Panc1 (cell line): ENCODE measurements at regions not wholly inside any gene's neighbourhood (a gene's known extent, or its start where the extent isn't known, plus 50 kb on each side); places are given as distances from the start of the nearest gene placed in this dataset.

Experiments used
- ATAC-seq: fragments of 200-7000 bp; cut with Tn5 transposase; 2 replicates; pipeline ENCODE4 v1.9.1; 2020; ENCODE audit warnings: mild to moderate bottlenecking, moderate library complexity
- BruUV-seq: library from RNA; stranded (reverse); fragments of 400-500 nt; replicated peaks from 2 replicates; lab custom pipeline; 2021; lab: Mats Ljungman, UMichigan
- CTCF ChIA-PET: fragments of 300-600 bp; sonication (Branson Sonifier 250); formaldehyde crosslinking; loops from one replicate; lab custom pipeline; 2022; ENCODE audit warnings: antibody characterized with exemption; lab: Charles Lee
- POLR2A ChIA-PET: fragments of 300-600 bp; sonication (Branson Sonifier 250); formaldehyde crosslinking; loops from one replicate; lab custom pipeline; 2022; ENCODE audit warnings: antibody characterized with exemption; lab: Charles Lee
- DNase-seq: peaks from one replicate; pipeline ENCODE4 v3.0.0-alpha.2; 2010; ENCODE audit warnings: low read depth, low spot score
- H3K27ac ChIP-seq: 2 replicates; pipeline ENCODE4 v1.5.1; 2011; ENCODE audit warnings: mild to moderate bottlenecking, low read length, inconsistent platforms
- H3K27me3 ChIP-seq: fragments of 200-500 bp; sonication (Bioruptor generic); 2 replicates; pipeline ENCODE4 v1.6.0; 2014; ENCODE audit warnings: low read length, inconsistent platforms; ENCODE audit not compliant: control insufficient read depth, insufficient read depth
- H3K36me3 ChIP-seq: fragments of 200-500 bp; sonication (Bioruptor generic); 2 replicates; pipeline ENCODE4 v1.5.1; 2014; ENCODE audit warnings: inconsistent platforms, mild to moderate bottlenecking, low read length, moderate library complexity; ENCODE audit not compliant: control insufficient read depth, insufficient read depth
- H3K4me1 ChIP-seq: 2 replicates; pipeline ENCODE4 v1.5.1; 2011; ENCODE audit warnings: inconsistent platforms, mild to moderate bottlenecking, low read length, moderate library complexity; ENCODE audit not compliant: control insufficient read depth, insufficient read depth
- H3K4me3 ChIP-seq, 2 experiments: 2 replicates each; pipeline ENCODE4 v1.5.1; 2011 to 2012; ENCODE audit warnings: low read depth in 2 of 2, low read length in 2 of 2, mild to moderate bottlenecking in 2 of 2, inconsistent platforms in 1 of 2, moderate library complexity in 1 of 2
- H3K9me3 ChIP-seq: fragments of 200-500 bp; sonication (Bioruptor generic); 2 replicates; pipeline ENCODE4 v1.5.1; 2014; ENCODE audit warnings: low read depth, mild to moderate bottlenecking, inconsistent platforms, low read length, moderate library complexity; ENCODE audit not compliant: control insufficient read depth, insufficient read depth
- POLR2AphosphoS5 ChIP-seq: IDR thresholded peaks from 2 replicates; pipeline ENCODE4 v1.6.1; 2012; ENCODE audit warnings: mild to moderate bottlenecking, low read depth, low read length, moderate library complexity
- REST ChIP-seq, 2 experiments: IDR thresholded peaks; 2 replicates each; pipeline ENCODE4 v1.6.1; 2011 to 2012; ENCODE audit warnings: low read depth in 2 of 2, control low read depth in 1 of 2, low read length in 1 of 2, mild to moderate bottlenecking in 1 of 2, moderate library complexity in 1 of 2; ENCODE audit not compliant: insufficient read depth in 1 of 2
- SIN3A ChIP-seq: IDR thresholded peaks from 2 replicates; pipeline ENCODE4 v1.6.1; 2012; ENCODE audit warnings: low read depth, mild to moderate bottlenecking, low read length, moderate library complexity, borderline replicate concordance; ENCODE audit not compliant: insufficient read depth
- TCF7L2 ChIP-seq: IDR thresholded peaks from 2 replicates; pipeline ENCODE4 v1.6.1; 2011; ENCODE audit warnings: mild to moderate bottlenecking, low read depth, low read length, inconsistent platforms
- in situ Hi-C: cut with HindIII; loops from 2 replicates; pipeline ENCODE4 v1.10.0; 2016; ENCODE audit warnings: low sequenced_read_pairs, low pct_unique_long_range_greater_than_20kb
- intact Hi-C: fragments of 100-400 bp; cut with micrococcal nuclease; formaldehyde crosslinking; loops from one replicate; pipeline ENCODE4 v1.10.0; 2022; ENCODE audit not compliant: unreplicated experiment
- TF ChIP-seq, protein P1 (sequence below): fragments of 450-650 bp; IDR thresholded peaks from 2 replicates; pipeline ENCODE4 v1.5.1; 2017; ENCODE audit warnings: mild to moderate bottlenecking

- BruUV-seq, result no TSS peak
- DNase-seq (no peak), ATAC-seq (no peak)
- Histone ChIP-seq H3K36me3 (no peaks in the 10 kb centered on the region), H3K27ac (no peak overlapping the region), H3K4me3 (no peak overlapping the region), H3K4me1 (peaks cover 3% of the 10 kb centered on the region; the same call in 1 of the 2 replicates), H3K27me3 (no peaks in the 10 kb centered on the region), H3K9me3 (no peaks in the 10 kb centered on the region)
- intact Hi-C loops (no loop called here), in situ Hi-C loops (no loop called here)
- CTCF ChIA-PET, result no interaction called here
- POLR2A ChIA-PET, result no interaction called here
- TF ChIP-seq REST (IDR thresholded peaks at IDR 0.05; ENCODE audit: insufficient read depth in 1 of 2, low read depth in 2 of 2, low read length in 1 of 2) (no peak), TCF7L2 (no peak), POLR2AphosphoS5 (no peak), SIN3A (no peak)
- TF ChIP-seq, protein P1, sequence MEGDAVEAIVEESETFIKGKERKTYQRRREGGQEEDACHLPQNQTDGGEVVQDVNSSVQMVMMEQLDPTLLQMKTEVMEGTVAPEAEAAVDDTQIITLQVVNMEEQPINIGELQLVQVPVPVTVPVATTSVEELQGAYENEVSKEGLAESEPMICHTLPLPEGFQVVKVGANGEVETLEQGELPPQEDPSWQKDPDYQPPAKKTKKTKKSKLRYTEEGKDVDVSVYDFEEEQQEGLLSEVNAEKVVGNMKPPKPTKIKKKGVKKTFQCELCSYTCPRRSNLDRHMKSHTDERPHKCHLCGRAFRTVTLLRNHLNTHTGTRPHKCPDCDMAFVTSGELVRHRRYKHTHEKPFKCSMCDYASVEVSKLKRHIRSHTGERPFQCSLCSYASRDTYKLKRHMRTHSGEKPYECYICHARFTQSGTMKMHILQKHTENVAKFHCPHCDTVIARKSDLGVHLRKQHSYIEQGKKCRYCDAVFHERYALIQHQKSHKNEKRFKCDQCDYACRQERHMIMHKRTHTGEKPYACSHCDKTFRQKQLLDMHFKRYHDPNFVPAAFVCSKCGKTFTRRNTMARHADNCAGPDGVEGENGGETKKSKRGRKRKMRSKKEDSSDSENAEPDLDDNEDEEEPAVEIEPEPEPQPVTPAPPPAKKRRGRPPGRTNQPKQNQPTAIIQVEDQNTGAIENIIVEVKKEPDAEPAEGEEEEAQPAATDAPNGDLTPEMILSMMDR, result no peak
These were observed 92.9 kb upstream of the IER5L start for GRCh38 chr9:129270903-129271431.

- no peak for TF ChIP-seq POLR2AphosphoS5
- TF ChIP-seq, protein P1, result no peak
- H3K4me1 ChIP-seq, result no peaks in the 10 kb centered on the region
- no peak for ATAC-seq
- intact Hi-C loops (no loop called here), in situ Hi-C loops (no loop called here)
- H3K27ac ChIP-seq, result no peak overlapping the region
- no peaks in the 10 kb centered on the region for H3K9me3 ChIP-seq
- DNase-seq, result no peak
- no peaks in the 10 kb centered on the region for H3K27me3 ChIP-seq
- H3K4me3 ChIP-seq, result no peak overlapping the region
- H3K36me3 ChIP-seq, result no peaks in the 10 kb centered on the region
- no TSS peak for BruUV-seq
- POLR2A ChIA-PET, result no interaction called here
- CTCF ChIA-PET, result no interaction called here
These were observed 92.1 kb upstream of the IER5L start for GRCh38 chr9:129270205-129270604.
